HCT116 (cell line): ENCODE measurements at regions not wholly inside any gene's neighbourhood (a gene's known extent, or its start where the extent isn't known, plus 50 kb on each side); places are given as distances from the start of the nearest gene placed in this dataset.
A peak's percentile ranks its signal among the peaks of the same experiment; 100 is the strongest.

Experiments used
- ATAC-seq: fragments of 200-7000 bp; cut with Tn5 transposase; 2 replicates; pipeline ENCODE4 v1.9.1; 2020; ENCODE audit warnings: mild to moderate bottlenecking, moderate library complexity
- BruUV-seq: library from RNA; stranded (reverse); fragments of 400-500 nt; replicated peaks from 2 replicates; lab custom pipeline; 2021; lab: Mats Ljungman, UMichigan
- CTCF ChIA-PET: fragments of 300-600 bp; sonication (Branson Sonifier 250); formaldehyde crosslinking; loops from one replicate; lab custom pipeline; 2021; ENCODE audit warnings: antibody characterized with exemption; lab: Charles Lee
- POLR2A ChIA-PET: fragments of 300-600, 350-600 bp; sonication (Branson Sonifier 250); formaldehyde crosslinking; loops from one replicate; lab custom pipeline; 2021; ENCODE audit warnings: antibody characterized with exemption; lab: Charles Lee
- RAD21 ChIA-PET, 2 experiments: fragments of 300-600 bp; sonication (Branson Sonifier 250); formaldehyde crosslinking; loops; one replicate each; lab custom pipeline; 2023; ENCODE audit warnings: low total read pairs in 2 of 2; ENCODE audit not compliant: uncharacterized antibody in 2 of 2, unreplicated experiment in 2 of 2, low non-redundant PET in 1 of 2; lab: Charles Lee
- DNase-seq: peaks from one replicate; pipeline ENCODE4 v3.0.0-alpha.2; 2010; ENCODE audit warnings: low read depth, low spot score
- H2AFZ ChIP-seq: fragments of 200-600 bp; shearing (Covaris generic), sonication (generic); 2 replicates; pipeline ENCODE4 v1.6.1; 2017; ENCODE audit warnings: low read depth, mixed run types, mixed read lengths, antibody characterized with exemption, low read length; ENCODE audit not compliant: poor library complexity, severe bottlenecking
- H3K27ac ChIP-seq: 2 replicates; pipeline ENCODE4 v1.5.1; 2012; ENCODE audit warnings: low read depth, low read length
- H3K27me3 ChIP-seq: fragments of 200-600 bp; sonication (generic); 2 replicates; pipeline ENCODE4 v1.6.1; 2016; ENCODE audit warnings: mixed run types, low read length, mixed read lengths; ENCODE audit not compliant: insufficient read depth
- H3K36me3 ChIP-seq, 2 experiments: fragments of 200-500 bp in 1 of 2; fragments of 200-600 bp in 1 of 2; sonication (Bioruptor generic) in 1 of 2; sonication (generic) in 1 of 2; 2 replicates each; pipeline versions ENCODE4 v1.5.1 to v1.6.1; 2014 to 2016; ENCODE audit warnings: low read length in 2 of 2, inconsistent platforms in 1 of 2, mixed read lengths in 1 of 2, mixed run types in 1 of 2; ENCODE audit not compliant: insufficient read depth in 2 of 2, control insufficient read depth in 1 of 2
- H3K4me1 ChIP-seq, 2 experiments: fragments of 200-600 bp in 1 of 2; sonication (generic) in 1 of 2; 2 replicates each; pipeline versions ENCODE4 v1.5.1 to v1.6.1; 2012 to 2017; ENCODE audit warnings: low read length in 2 of 2, inconsistent platforms in 1 of 2, mild to moderate bottlenecking in 1 of 2, mixed read lengths in 1 of 2, mixed run types in 1 of 2, moderate library complexity in 1 of 2; ENCODE audit not compliant: insufficient read depth in 2 of 2, control insufficient read depth in 1 of 2
- H3K4me2 ChIP-seq: fragments of 200-600 bp; sonication (generic); 2 replicates; pipeline ENCODE4 v1.6.1; 2017; ENCODE audit warnings: mixed run types, low read length, mixed read lengths
- H3K4me3 ChIP-seq, 2 experiments: fragments of 200-600 bp in 1 of 2; sonication (generic) in 1 of 2; replicated peaks in 1 of 2; 2 replicates each; pipeline ENCODE4 v1.5.1; 2011 to 2016; ENCODE audit warnings: low read length in 2 of 2, control low read depth in 1 of 2, low read depth in 1 of 2, mild to moderate bottlenecking in 1 of 2, mixed read lengths in 1 of 2, mixed run types in 1 of 2
- H3K79me2 ChIP-seq: fragments of 200-600 bp; sonication (generic); 2 replicates; pipeline ENCODE4 v1.6.1; 2017; ENCODE audit warnings: mild to moderate bottlenecking, mixed run types, low read length, moderate library complexity, mixed read lengths; ENCODE audit not compliant: insufficient read depth
- H3K9ac ChIP-seq: fragments of 200-600 bp; sonication (generic); 2 replicates; pipeline ENCODE4 v1.6.1; 2016; ENCODE audit warnings: low read length, mixed read lengths
- H3K9me2 ChIP-seq: fragments of 200-600 bp; sonication (generic), shearing (Covaris generic); 2 replicates; pipeline ENCODE4 v1.6.1; 2017; ENCODE audit warnings: mixed run types, mild to moderate bottlenecking, moderate library complexity; ENCODE audit not compliant: insufficient read depth
- H3K9me3 ChIP-seq, 2 experiments: fragments of 200-500 bp in 1 of 2; fragments of 200-600 bp in 1 of 2; sonication (Bioruptor generic) in 1 of 2; sonication (generic) in 1 of 2; 2 replicates each; pipeline ENCODE4 v1.6.1; 2014 to 2017; ENCODE audit warnings: low read length in 2 of 2, mixed read lengths in 2 of 2, inconsistent platforms in 1 of 2, low read depth in 1 of 2, mild to moderate bottlenecking in 1 of 2, mixed run types in 1 of 2, moderate library complexity in 1 of 2; ENCODE audit not compliant: control insufficient read depth in 1 of 2, insufficient read depth in 1 of 2
- H4K20me1 ChIP-seq: fragments of 200-600 bp; sonication (generic), shearing (Covaris generic); 2 replicates; pipeline ENCODE4 v1.6.1; 2017; ENCODE audit warnings: mixed run types, mild to moderate bottlenecking, moderate library complexity; ENCODE audit not compliant: insufficient read depth
- CBX3 ChIP-seq: IDR thresholded peaks from 2 replicates; pipeline ENCODE4 v1.6.1; 2012; ENCODE audit warnings: low read depth
- CEBPB ChIP-seq: IDR thresholded peaks from 2 replicates; pipeline ENCODE4 v1.6.1; 2012; ENCODE audit warnings: low read depth
- CTCF ChIP-seq, 3 experiments: fragments of 200-600 bp in 1 of 3; sonication (generic) in 1 of 3; IDR thresholded peaks in 2 of 3; conservative IDR thresholded peaks in 1 of 3; 2 replicates each; pipeline ENCODE4 v1.5.1; 2012 to 2017; ENCODE audit warnings: low read depth in 2 of 3, low read length in 2 of 3, antibody characterized with exemption in 1 of 3, borderline replicate concordance in 1 of 3, control low read depth in 1 of 3, mild to moderate bottlenecking in 1 of 3, mixed read lengths in 1 of 3, mixed run types in 1 of 3, moderate library complexity in 1 of 3; ENCODE audit not compliant: insufficient read depth in 1 of 3
- EGR1 ChIP-seq: IDR thresholded peaks from 2 replicates; pipeline ENCODE4 v1.6.1; 2012; ENCODE audit warnings: low read depth
- EZH2phosphoT487 ChIP-seq: fragments of 200-600 bp; IDR thresholded peaks from 2 replicates; pipeline ENCODE4 v1.6.1; 2018; ENCODE audit warnings: antibody characterized with exemption, borderline replicate concordance
- JUND ChIP-seq: IDR thresholded peaks from 2 replicates; pipeline ENCODE4 v1.6.1; 2012
- MAX ChIP-seq: IDR thresholded peaks from 2 replicates; pipeline ENCODE4 v1.6.1; 2012
- POLR2A ChIP-seq: IDR thresholded peaks from 2 replicates; pipeline ENCODE4 v1.7.0; 2011; ENCODE audit warnings: borderline replicate concordance; ENCODE audit not compliant: insufficient read depth, insufficient read length; ENCODE audit errors: extremely low read depth
- RAD21 ChIP-seq: IDR thresholded peaks from 2 replicates; pipeline ENCODE4 v1.6.1; 2012; ENCODE audit warnings: low read depth, mild to moderate bottlenecking
- SRF ChIP-seq: IDR thresholded peaks from 2 replicates; pipeline ENCODE4 v1.6.1; 2012; ENCODE audit warnings: low read depth
- YY1 ChIP-seq: IDR thresholded peaks from 2 replicates; pipeline ENCODE4 v1.6.1; 2011; ENCODE audit warnings: low read length, low read depth, moderate library complexity, mild to moderate bottlenecking; ENCODE audit not compliant: insufficient replicate concordance; ENCODE audit errors: extremely low read depth
- ZBTB33 ChIP-seq: IDR thresholded peaks from 2 replicates; pipeline ENCODE4 v1.6.1; 2011; ENCODE audit warnings: mild to moderate bottlenecking, low read length, moderate library complexity; ENCODE audit not compliant: insufficient replicate concordance; ENCODE audit errors: extremely low read depth
- ZFX ChIP-seq: fragments of 450-650 bp; IDR thresholded peaks from 2 replicates; pipeline ENCODE4 v1.6.1; 2017
- ZNF274 ChIP-seq: fragments of 200-500 bp; sonication (Bioruptor generic); IDR thresholded peaks from 2 replicates; pipeline ENCODE4 v1.6.1; 2014; ENCODE audit warnings: mild to moderate bottlenecking, low read depth, low read length, inconsistent platforms
- intact Hi-C: fragments of 100-400 bp; cut with micrococcal nuclease; formaldehyde crosslinking; loops from 2 replicates; pipeline ENCODE4 v1.10.0; 2022

- no peak for TF ChIP-seq SRF
- TF ChIP-seq RAD21: peak; percentile 45
- TF ChIP-seq CTCF (IDR thresholded peaks at IDR 0.05 in 2 of 3, conservative IDR thresholded peaks at IDR 0.05 in 1 of 3; ENCODE audit: borderline replicate concordance in 1 of 3, insufficient read depth in 1 of 3, low read depth in 2 of 3, low read length in 2 of 3): peak; percentile 29 to 73 (median 57); a peak in 5 of 6 replicates
- TF ChIP-seq, all 23 proteins: peak for 2
- intact Hi-C loops: no loop called here
- CTCF ChIA-PET: interaction anchor here (0.8 to 3.7 kb wide), 15 partner anchors 10 to 921 kb away, joined by 3 to 14 read pairs (median 3); partner anchors contain the start of gene SOX2
- RAD21 ChIA-PET: interaction anchor here in 1 of 2 experiments (0.6 kb wide), 1 partner anchor 411 kb away, joined by 3 read pairs; no protein-coding TSS in a partner anchor
- Histone ChIP-seq H3K4me2 (no peak overlapping the region), H3K36me3 (no peaks in the 10 kb centered on the region), H3K4me3 (no peak overlapping the region), H3K27me3 (no peaks in the 10 kb centered on the region), H3K27ac (no peak overlapping the region), H3K4me1 (peaks cover 5 to 14% of the 10 kb centered on the region in 2 experiments), H3K79me2 (no peaks in the 10 kb centered on the region), H3K9me2 (no peaks in the 10 kb centered on the region), H2AFZ (no peak overlapping the region), H3K9me3 (no peaks in the 10 kb centered on the region), H3K9ac (no peak overlapping the region), H4K20me1 (no peaks in the 10 kb centered on the region)
- POLR2A ChIA-PET: no interaction called here
- no TSS peak for BruUV-seq
- ATAC-seq (no peak), DNase-seq (no peak)
These were observed 171.7 kb upstream of the ATP11B start for GRCh38 chr3:182621435-182622240.

GRCh38 chr3:182622241-182622545 is 171.1 kb upstream of the ATP11B start:
- no TSS peak for BruUV-seq
- intact Hi-C loops: no loop called here
- CTCF ChIA-PET: interaction anchor here (0.8 to 3.7 kb wide), 11 partner anchors 9 to 922 kb away, joined by 3 to 14 read pairs (median 3); no protein-coding TSS in a partner anchor
- TF ChIP-seq ZBTB33: no peak
- TF ChIP-seq POLR2A: no peak
- no peak for TF ChIP-seq CEBPB
- TF ChIP-seq CBX3: no peak
- no peak for TF ChIP-seq ZNF274
- no peak for TF ChIP-seq ZFX
- TF ChIP-seq RAD21: no peak
- no peak for TF ChIP-seq YY1
- TF ChIP-seq MAX: no peak
- TF ChIP-seq EGR1: no peak
- TF ChIP-seq EZH2phosphoT487: no peak
- TF ChIP-seq JUND: no peak
- TF ChIP-seq SRF: no peak

More at GRCh38 chr3:182622241-182622545, 171.1 kb upstream of the ATP11B start:
- Histone ChIP-seq H3K79me2 (no peaks in the 10 kb centered on the region), H3K27me3 (no peaks in the 10 kb centered on the region), H3K36me3 (no peaks in the 10 kb centered on the region), H3K9me2 (no peaks in the 10 kb centered on the region), H3K9me3 (no peaks in the 10 kb centered on the region), H3K9ac (no peak overlapping the region), H4K20me1 (no peaks in the 10 kb centered on the region), H2AFZ (no peak overlapping the region), H3K4me3 (no peak overlapping the region), H3K27ac (no peak overlapping the region), H3K4me1 (peaks cover 5 to 14% of the 10 kb centered on the region in 2 experiments), H3K4me2 (no peak overlapping the region)
- DNase-seq (no peak), ATAC-seq (no peak)
- ChIA-PET POLR2A (no interaction called here), RAD21 (interaction anchor here in 1 of 2 experiments (0.6 kb wide), 1 partner anchor 410 kb away, joined by 3 read pairs; no protein-coding TSS in a partner anchor)
